ENCODE measurements at regions not wholly inside any gene's neighbourhood (a gene's known extent, or its start where the extent isn't known, plus 50 kb on each side); places are given as distances from the start of the nearest gene placed in this dataset.
A peak's percentile ranks its signal among the peaks of the same experiment; 100 is the strongest.

DNA sequence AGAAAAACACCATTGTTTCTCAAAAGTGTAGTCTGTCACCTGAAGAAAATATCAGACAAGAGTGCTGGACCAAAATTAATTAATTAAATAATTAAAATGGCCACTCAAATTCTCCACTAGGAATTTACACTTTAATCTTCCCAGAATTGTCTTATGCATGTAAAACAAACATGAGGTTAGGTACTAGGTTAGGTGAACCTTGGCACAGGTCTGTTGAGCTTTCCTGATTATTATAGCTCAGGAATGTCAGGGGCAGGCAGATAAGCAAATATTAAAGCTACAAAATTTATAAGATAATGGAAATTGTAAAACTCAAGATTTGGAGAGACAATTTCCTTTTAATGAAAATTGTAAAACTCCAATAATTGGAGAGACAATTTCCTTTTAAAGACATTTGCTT is 253.2 kb downstream of the BMP4 start:
- Histone ChIP-seq H3K4me3 (no peak overlapping the region), H3K4me1 (replicated peaks; ENCODE audit: insufficient read depth) (no peaks in the 10 kb centered on the region), H3K27ac (no peak overlapping the region), H3K79me2 (ENCODE audit: low read depth) (no peaks in the 10 kb centered on the region), H3F3A (ENCODE audit: insufficient read depth, low read depth) (no peaks in the 10 kb centered on the region), H3K27me3 (ENCODE audit: insufficient read depth, low read depth) (no peaks in the 10 kb centered on the region), H4K20me1 (ENCODE audit: insufficient read depth) (no peaks in the 10 kb centered on the region), H2AFZ (no peak overlapping the region), H3K9me3 (ENCODE audit: insufficient read depth, low read depth) (no peaks in the 10 kb centered on the region), H3K9me2 (ENCODE audit: insufficient read depth) (no peaks in the 10 kb centered on the region), H3K4me2 (no peak overlapping the region), H3K36me3 (ENCODE audit: low read depth) (no peaks in the 10 kb centered on the region)
- ChIA-PET POLR2A (ENCODE audit: unreplicated experiment) (no interaction called here), CTCF (no interaction called here)
- TF ChIP-seq, protein P1, sequence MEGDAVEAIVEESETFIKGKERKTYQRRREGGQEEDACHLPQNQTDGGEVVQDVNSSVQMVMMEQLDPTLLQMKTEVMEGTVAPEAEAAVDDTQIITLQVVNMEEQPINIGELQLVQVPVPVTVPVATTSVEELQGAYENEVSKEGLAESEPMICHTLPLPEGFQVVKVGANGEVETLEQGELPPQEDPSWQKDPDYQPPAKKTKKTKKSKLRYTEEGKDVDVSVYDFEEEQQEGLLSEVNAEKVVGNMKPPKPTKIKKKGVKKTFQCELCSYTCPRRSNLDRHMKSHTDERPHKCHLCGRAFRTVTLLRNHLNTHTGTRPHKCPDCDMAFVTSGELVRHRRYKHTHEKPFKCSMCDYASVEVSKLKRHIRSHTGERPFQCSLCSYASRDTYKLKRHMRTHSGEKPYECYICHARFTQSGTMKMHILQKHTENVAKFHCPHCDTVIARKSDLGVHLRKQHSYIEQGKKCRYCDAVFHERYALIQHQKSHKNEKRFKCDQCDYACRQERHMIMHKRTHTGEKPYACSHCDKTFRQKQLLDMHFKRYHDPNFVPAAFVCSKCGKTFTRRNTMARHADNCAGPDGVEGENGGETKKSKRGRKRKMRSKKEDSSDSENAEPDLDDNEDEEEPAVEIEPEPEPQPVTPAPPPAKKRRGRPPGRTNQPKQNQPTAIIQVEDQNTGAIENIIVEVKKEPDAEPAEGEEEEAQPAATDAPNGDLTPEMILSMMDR (conservative IDR thresholded peaks at IDR 0.05) = no peak
- no peak for TF ChIP-seq EZH2 (IDR thresholded peaks at IDR 0.05; ENCODE audit: low read depth)
- BruUV-seq (replicated peaks) = no TSS peak
- intact Hi-C loops (cut with micrococcal nuclease; ENCODE audit: unreplicated experiment) = no loop called here
- DNase-seq = no peak

DNA sequence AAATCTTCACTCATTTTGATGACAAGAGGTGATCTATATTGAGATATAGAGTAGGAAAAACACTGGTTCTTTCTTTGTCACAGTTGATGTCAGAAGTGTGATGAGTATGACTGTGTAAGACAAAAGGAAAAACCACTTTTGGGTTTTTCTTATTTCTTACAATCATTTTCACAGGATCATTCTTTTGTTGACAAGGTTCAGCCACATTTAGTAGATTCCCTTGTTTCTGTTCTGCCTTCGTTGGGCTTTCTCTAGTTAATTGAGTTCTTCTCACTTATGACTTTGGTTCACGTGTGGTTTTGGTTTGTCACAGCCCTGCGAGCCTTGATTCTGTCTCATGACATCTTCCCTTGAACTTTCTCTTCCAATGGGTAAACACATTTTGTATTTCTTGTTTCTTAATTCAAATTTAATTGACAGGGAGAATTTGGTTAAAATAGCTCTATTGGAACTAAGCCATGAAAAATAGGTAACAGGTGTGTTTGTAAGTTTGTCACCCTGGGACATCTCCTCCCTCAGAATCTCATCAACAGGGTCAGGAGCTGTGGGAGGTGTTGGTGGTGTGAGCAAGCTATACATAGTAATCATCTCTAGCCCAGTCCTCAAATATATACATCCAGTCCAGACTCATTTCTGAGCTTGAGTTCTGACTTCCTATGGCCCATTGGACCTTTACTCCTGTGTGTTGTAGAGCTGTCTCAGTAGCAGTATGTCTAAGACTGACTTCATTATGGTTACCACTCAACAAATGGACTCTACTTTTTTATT is 255.3 kb downstream of the BMP4 start:
- no peaks in the 10 kb centered on the region for H3K36me3 ChIP-seq (ENCODE audit: low read depth)
- no peak overlapping the region for H3K4me3 ChIP-seq
- H3K27me3 ChIP-seq (ENCODE audit: insufficient read depth, low read depth) = no peaks in the 10 kb centered on the region
- no peak for DNase-seq
- peaks cover 6% of the 10 kb centered on the region; the same call in 1 of the 2 replicates for H3K4me1 ChIP-seq (replicated peaks; ENCODE audit: insufficient read depth)
- POLR2A ChIA-PET (ENCODE audit: unreplicated experiment) = no interaction called here
- no peak overlapping the region for H2AFZ ChIP-seq
- H3K79me2 ChIP-seq (ENCODE audit: low read depth) = no peaks in the 10 kb centered on the region
- no peaks in the 10 kb centered on the region for H3K9me3 ChIP-seq (ENCODE audit: insufficient read depth, low read depth)
- H3K27ac ChIP-seq = no peak overlapping the region
- intact Hi-C loops (cut with micrococcal nuclease; ENCODE audit: unreplicated experiment) = no loop called here
- no peak for TF ChIP-seq EZH2 (IDR thresholded peaks at IDR 0.05; ENCODE audit: low read depth)
- TF ChIP-seq, protein P1 (conservative IDR thresholded peaks at IDR 0.05) = no peak
- no peaks in the 10 kb centered on the region for H3K9me2 ChIP-seq (ENCODE audit: insufficient read depth)
- H3F3A ChIP-seq (ENCODE audit: insufficient read depth, low read depth) = peaks cover 4% of the 10 kb centered on the region
- CTCF ChIA-PET = interaction anchor here (0.6 kb wide), 2 partner anchors 509 to 712 kb away, joined by 3 to 8 read pairs; no protein-coding TSS in a partner anchor
- BruUV-seq (replicated peaks) = no TSS peak
- no peaks in the 10 kb centered on the region for H4K20me1 ChIP-seq (ENCODE audit: insufficient read depth)
- H3K4me2 ChIP-seq = no peak overlapping the region

DNA sequence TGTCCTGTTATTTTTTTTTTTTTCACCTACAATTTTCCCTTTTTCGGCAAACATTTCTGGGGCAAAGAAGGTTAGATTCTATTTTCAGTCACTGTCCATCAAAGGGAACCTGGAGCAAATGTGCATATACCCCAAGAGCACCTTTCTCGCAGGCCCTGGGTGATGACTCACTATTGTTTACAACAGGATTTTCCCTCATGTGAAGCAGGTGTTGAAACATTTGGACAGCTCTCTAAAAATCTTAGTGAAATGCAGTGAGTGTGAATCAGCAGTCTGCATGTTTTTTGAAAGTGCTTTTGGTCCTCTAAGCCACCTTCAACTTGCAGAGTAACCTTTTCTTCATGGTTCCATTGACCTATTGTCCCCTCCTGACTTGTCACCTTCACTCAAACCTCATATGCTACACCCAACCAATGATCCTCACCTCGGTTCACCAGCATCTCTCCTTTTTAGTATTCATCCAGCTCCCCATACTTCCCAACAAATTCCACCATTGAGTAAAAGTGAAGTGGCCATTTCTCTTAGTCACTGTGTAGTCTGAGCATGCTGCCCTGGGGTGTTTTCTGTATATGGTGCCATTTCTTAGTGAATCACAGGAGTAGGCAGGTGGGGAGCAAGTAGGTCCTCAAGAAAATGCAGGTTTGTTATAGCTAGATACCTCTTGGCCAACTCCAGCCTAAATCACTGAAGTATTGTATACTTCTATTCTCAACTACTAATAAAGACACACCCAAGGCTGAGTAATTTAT is 260.2 kb downstream of the BMP4 start:
- Histone ChIP-seq H3K36me3 (ENCODE audit: low read depth) (no peaks in the 10 kb centered on the region), H3K27ac (peak overlapping the region; percentile 14; the same call in 1 of the 2 replicates), H3K9me3 (ENCODE audit: insufficient read depth, low read depth) (no peaks in the 10 kb centered on the region), H3K27me3 (ENCODE audit: insufficient read depth, low read depth) (no peaks in the 10 kb centered on the region), H3K9me2 (ENCODE audit: insufficient read depth) (no peaks in the 10 kb centered on the region), H3K79me2 (ENCODE audit: low read depth) (no peaks in the 10 kb centered on the region), H3K4me3 (no peak overlapping the region), H3F3A (ENCODE audit: insufficient read depth, low read depth) (peaks cover 9% of the 10 kb centered on the region), H3K4me2 (no peak overlapping the region; the same call in 1 of the 2 replicates), H4K20me1 (ENCODE audit: insufficient read depth) (no peaks in the 10 kb centered on the region), H2AFZ (no peak overlapping the region), H3K4me1 (replicated peaks; ENCODE audit: insufficient read depth) (peaks cover 7% of the 10 kb centered on the region; the same call in 1 of the 2 replicates)
- no TSS peak for BruUV-seq (replicated peaks)
- CTCF ChIA-PET = interaction anchor here (0.6 kb wide), 1 partner anchor 82 kb away, joined by 7 read pairs; no protein-coding TSS in a partner anchor
- DNase-seq = peak; percentile 7 to 62
- intact Hi-C loops (cut with micrococcal nuclease; ENCODE audit: unreplicated experiment) = no loop called here
- POLR2A ChIA-PET (ENCODE audit: unreplicated experiment) = interaction anchor here (0.6 to 0.7 kb wide), 2 partner anchors 197 to 1602 kb away, joined by 3 to 6 read pairs; no protein-coding TSS in a partner anchor
- no peak for TF ChIP-seq EZH2 (IDR thresholded peaks at IDR 0.05; ENCODE audit: low read depth)
- TF ChIP-seq, protein P1 (conservative IDR thresholded peaks at IDR 0.05) = no peak
